RWPE1 (cell line): ENCODE measurements at regions not wholly inside any gene's neighbourhood (a gene's known extent, or its start where the extent isn't known, plus 50 kb on each side); places are given as distances from the start of the nearest gene placed in this dataset.

Experiments used
- CTCF ChIA-PET: fragments of 350-600 bp; sonication (Branson Sonifier 250); formaldehyde crosslinking; extraction: SDS; loops from one replicate; lab custom pipeline; 2021; lab: Yijun Ruan, JAX
- POLR2A ChIA-PET: fragments of 400-600 bp; formaldehyde crosslinking; extraction: SDS; loops from one replicate; lab custom pipeline; 2020; ENCODE audit warnings: antibody characterized with exemption; ENCODE audit not compliant: low non-redundant PET; lab: Yijun Ruan, JAX
- DNase-seq: peaks from one replicate; pipeline ENCODE4 v3.0.0; 2012; ENCODE audit warnings: low spot score
- H3K27ac ChIP-seq: fragments of 450-650 bp; 2 replicates; pipeline ENCODE4 v1.5.1; 2017
- TF ChIP-seq, protein P1 (sequence below): fragments of 450-650 bp; conservative IDR thresholded peaks from 2 replicates; pipeline ENCODE4 v1.5.1; 2017; ENCODE audit warnings: low read depth, mild to moderate bottlenecking

DNA sequence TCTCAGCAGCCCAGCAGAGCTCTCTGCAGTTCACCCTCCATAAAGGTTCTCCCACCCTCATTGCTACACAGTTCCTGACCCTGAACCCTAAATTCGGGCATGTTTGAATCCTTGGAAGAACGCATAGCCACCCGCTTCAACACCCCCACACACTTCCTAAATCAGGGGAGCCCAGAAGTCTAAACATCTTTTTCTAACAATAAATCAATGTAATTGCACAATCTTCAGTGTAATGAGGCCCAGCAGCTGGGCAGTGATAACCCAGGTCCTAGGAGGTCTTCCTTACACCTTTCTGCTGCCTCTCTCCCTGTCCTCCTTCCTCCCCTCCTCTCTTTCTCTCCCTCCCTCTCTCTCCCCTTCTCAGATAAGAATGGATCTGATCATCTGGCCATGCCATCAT lies 88.0 kb downstream of the IRX2 start:
- H3K27ac ChIP-seq = no peak overlapping the region
- ChIA-PET CTCF (no interaction called here), POLR2A (no interaction called here)
- TF ChIP-seq, protein P1, sequence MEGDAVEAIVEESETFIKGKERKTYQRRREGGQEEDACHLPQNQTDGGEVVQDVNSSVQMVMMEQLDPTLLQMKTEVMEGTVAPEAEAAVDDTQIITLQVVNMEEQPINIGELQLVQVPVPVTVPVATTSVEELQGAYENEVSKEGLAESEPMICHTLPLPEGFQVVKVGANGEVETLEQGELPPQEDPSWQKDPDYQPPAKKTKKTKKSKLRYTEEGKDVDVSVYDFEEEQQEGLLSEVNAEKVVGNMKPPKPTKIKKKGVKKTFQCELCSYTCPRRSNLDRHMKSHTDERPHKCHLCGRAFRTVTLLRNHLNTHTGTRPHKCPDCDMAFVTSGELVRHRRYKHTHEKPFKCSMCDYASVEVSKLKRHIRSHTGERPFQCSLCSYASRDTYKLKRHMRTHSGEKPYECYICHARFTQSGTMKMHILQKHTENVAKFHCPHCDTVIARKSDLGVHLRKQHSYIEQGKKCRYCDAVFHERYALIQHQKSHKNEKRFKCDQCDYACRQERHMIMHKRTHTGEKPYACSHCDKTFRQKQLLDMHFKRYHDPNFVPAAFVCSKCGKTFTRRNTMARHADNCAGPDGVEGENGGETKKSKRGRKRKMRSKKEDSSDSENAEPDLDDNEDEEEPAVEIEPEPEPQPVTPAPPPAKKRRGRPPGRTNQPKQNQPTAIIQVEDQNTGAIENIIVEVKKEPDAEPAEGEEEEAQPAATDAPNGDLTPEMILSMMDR = no peak
- no peak for DNase-seq

DNA sequence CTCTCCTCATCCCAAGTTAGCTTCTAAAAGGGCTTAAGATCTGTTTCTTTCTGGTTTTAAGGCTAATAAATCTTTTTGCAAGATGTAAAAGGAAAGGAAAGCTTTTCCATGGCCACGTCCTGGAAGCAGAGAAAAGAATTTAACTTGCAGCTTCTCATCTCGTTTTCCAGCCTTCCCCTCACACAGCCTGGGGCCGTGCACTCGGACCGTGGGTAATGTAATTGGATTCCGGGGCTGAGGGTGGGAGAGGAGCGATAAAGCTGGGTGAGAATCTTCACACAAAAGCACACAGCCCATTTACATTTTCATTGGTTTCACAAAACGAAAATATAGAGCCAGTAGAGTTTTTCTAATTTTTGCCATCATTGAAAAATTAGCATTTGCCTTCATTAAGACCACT lies 91.2 kb downstream of the IRX2 start:
- DNase-seq = no peak
- no peak overlapping the region for H3K27ac ChIP-seq
- ChIA-PET POLR2A (no interaction called here), CTCF (interaction anchor here (0.6 kb wide), 1 partner anchor 846 kb away, joined by 3 read pairs; no protein-coding TSS in a partner anchor)
- TF ChIP-seq, protein P1 = no peak

DNA sequence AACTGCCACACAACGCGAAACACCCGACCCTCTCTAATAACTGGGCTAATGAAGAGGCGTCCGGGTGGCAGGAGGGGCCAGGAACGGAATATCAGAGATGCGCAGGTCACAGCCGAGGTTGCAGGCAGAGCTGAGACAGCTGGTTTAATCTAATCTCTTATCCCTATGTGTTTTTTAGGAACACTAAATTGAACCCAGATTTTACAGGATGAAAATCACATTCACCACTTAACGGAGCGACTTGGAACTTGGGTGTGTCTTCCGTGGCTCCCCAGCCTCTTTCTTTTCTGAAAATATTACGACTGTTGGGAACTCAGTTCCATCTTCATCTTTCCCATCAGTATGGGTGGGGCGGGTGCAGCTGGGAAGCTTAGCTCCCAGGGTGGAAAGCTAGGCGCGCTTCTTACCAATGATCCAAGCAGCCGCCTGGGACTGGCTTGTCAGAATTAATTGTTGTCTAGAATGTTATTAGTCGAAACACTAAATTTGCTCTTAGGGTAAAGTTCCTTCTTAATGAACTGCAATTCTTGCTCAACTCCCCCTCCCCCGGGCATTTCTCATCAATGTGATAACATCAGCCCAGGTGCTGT lies 92.5 kb downstream of the IRX2 start:
- TF ChIP-seq, protein P1 = no peak
- POLR2A ChIA-PET = no interaction called here
- CTCF ChIA-PET = interaction anchor here (0.6 kb wide), 1 partner anchor 197 kb away, joined by 3 read pairs; no protein-coding TSS in a partner anchor
- DNase-seq = no peak
- H3K27ac ChIP-seq = no peak overlapping the region

DNA sequence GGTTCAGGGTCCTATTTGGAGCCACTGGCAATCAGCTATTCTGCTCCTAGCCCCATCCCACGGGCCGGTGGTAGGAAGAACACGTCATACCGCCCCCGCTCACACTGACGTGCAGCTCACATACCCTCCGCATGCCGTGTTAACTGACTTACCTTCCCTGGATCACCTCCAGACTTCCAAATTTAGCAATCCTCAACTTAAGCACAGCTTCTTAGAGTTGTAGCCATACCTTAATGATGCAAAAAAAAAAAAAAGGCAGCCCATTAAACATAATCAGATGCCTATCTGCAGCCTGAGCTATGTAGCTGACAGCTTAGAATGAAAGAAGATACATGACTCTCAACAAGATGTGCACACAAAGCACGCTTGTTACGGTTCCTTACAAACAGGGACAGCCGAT lies 93.0 kb downstream of the IRX2 start:
- DNase-seq = peak; percentile 60
- TF ChIP-seq, protein P1 = no peak
- H3K27ac ChIP-seq = no peak overlapping the region
- ChIA-PET POLR2A (no interaction called here), CTCF (interaction anchor here (0.6 to 0.7 kb wide), 3 partner anchors 108 to 1581 kb away, joined by 3 read pairs; no protein-coding TSS in a partner anchor)

DNA sequence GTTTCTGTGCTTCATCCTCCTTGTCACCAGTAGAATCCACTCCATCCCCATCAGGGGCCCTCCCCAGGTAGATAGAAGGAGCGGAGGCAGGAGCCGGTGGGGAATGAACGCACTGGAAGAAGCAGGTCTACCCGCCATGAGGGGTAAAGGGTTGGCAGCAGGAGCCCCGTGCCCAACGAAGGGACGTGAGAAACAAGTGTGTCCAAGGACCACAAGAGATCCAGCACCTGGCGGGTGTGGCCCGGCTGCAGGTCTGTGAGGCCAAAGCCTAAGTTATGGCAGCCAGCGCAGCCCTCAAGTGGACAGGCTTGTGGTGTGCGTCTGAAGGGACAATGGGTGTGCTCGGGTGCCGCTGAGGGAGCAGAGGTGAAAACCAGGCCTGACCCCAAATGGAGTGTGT lies 94.3 kb downstream of the IRX2 start:
- DNase-seq = no peak
- TF ChIP-seq, protein P1 = no peak
- POLR2A ChIA-PET = no interaction called here
- no peak overlapping the region for H3K27ac ChIP-seq
- CTCF ChIA-PET = no interaction called here

DNA sequence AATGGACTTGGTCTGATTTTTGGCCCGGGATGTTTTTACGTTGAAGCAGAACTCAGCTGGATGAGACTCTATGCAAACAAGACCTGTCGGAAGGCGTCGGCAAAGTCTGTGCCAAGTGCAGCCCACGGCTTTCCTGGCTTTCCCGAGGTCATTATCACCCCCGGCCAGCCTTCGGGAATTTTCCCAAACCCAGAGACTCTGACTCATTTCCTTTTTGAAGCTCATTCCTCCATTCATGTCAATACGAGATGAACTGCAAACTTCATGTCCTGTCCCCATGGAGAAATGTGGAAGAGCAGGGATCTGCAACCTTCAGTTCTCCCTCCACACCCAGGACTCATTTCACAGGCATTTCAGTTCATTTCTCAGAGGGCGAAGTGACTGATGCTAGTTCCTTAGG lies 95.3 kb downstream of the IRX2 start:
- TF ChIP-seq, protein P1 = no peak
- ChIA-PET POLR2A (no interaction called here), CTCF (interaction anchor here (0.6 kb wide), 2 partner anchors 56 to 320 kb away, joined by 4 to 5 read pairs; no protein-coding TSS in a partner anchor)
- peak overlapping the region; percentile 45; the same call in 1 of the 2 replicates for H3K27ac ChIP-seq
- peak; percentile 72 for DNase-seq
